ENCODE measurements at regions not wholly inside any gene's neighbourhood (a gene's known extent, or its start where the extent isn't known, plus 50 kb on each side); places are given as distances from the start of the nearest gene placed in this dataset.

DNA sequence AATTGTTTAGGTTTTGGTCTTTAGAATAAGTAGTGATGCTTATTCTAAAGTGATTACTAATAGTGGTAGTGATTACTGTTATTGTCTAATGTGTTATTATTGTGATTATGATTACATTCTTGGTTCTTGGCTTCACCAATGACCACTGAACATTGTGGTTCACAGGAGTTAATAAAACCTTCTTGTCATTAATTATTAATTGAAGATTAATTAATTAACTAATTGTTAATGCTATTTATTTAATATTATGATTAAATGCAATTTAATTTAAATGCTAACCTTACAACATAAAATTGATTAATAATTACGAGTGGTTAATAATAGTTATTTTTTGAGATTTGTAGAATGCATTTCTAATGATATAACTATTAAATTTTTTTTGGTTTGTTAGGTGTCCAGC, 747.7 kb upstream of the POM121L12 start:
- TF ChIP-seq, protein P1, sequence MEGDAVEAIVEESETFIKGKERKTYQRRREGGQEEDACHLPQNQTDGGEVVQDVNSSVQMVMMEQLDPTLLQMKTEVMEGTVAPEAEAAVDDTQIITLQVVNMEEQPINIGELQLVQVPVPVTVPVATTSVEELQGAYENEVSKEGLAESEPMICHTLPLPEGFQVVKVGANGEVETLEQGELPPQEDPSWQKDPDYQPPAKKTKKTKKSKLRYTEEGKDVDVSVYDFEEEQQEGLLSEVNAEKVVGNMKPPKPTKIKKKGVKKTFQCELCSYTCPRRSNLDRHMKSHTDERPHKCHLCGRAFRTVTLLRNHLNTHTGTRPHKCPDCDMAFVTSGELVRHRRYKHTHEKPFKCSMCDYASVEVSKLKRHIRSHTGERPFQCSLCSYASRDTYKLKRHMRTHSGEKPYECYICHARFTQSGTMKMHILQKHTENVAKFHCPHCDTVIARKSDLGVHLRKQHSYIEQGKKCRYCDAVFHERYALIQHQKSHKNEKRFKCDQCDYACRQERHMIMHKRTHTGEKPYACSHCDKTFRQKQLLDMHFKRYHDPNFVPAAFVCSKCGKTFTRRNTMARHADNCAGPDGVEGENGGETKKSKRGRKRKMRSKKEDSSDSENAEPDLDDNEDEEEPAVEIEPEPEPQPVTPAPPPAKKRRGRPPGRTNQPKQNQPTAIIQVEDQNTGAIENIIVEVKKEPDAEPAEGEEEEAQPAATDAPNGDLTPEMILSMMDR (IDR thresholded peaks at IDR 0.05) = no peak
- no peak for TF ChIP-seq ZFX (IDR thresholded peaks at IDR 0.05; ENCODE audit: borderline replicate concordance)

Measured in 22Rv1 (cell line).